Heart right ventricle (tissue), 16 donors: ENCODE measurements at regions not wholly inside any gene's neighbourhood (a gene's known extent, or its start where the extent isn't known, plus 50 kb on each side); places are given as distances from the start of the nearest gene placed in this dataset.

Experiments used
- ATAC-seq, 8 donors: fragments of 200-7000 bp; cut with Tn5 transposase; one replicate each; pipeline ENCODE4 v1.9.1; 2020; ENCODE audit warnings: mild to moderate bottlenecking in 8 of 8, moderate library complexity in 8 of 8, moderate number of reproducible peaks in 1 of 8
- DNase-seq, 2 donors: peaks; one replicate each; pipeline ENCODE4 v3.0.0-alpha.2; 2020
- H3K27ac ChIP-seq, 10 donors: fragments of 200-600 bp; sonication (generic) in 2 of 10; one replicate each; pipeline versions ENCODE4 v1.5.0 to v1.8.0; 2020 to 2022; ENCODE audit warnings: mild to moderate bottlenecking in 3 of 10
- H3K27me3 ChIP-seq, 7 donors: fragments of 200-600 bp; one replicate each; pipeline ENCODE4 v1.8.0; 2021 to 2022; ENCODE audit warnings: mild to moderate bottlenecking in 2 of 7
- H3K36me3 ChIP-seq, 9 donors: fragments of 200-600 bp; sonication (generic) in 1 of 9; one replicate each; pipeline versions ENCODE4 v1.5.0 to v1.8.0; 2020 to 2022; ENCODE audit warnings: mild to moderate bottlenecking in 2 of 9
- H3K4me1 ChIP-seq, 9 donors: fragments of 200-600 bp; sonication (generic) in 1 of 9; one replicate each; pipeline versions ENCODE4 v1.5.0 to v1.8.0; 2020 to 2022; ENCODE audit warnings: mild to moderate bottlenecking in 4 of 9
- H3K4me3 ChIP-seq, 10 donors: fragments of 200-600 bp; sonication (generic) in 2 of 10; one replicate each; pipeline versions ENCODE4 v1.5.0 to v1.8.0; 2020 to 2022; ENCODE audit warnings: mild to moderate bottlenecking in 7 of 10, moderate library complexity in 2 of 10
- H3K9me3 ChIP-seq, 11 donors: fragments of 200-600 bp in 10 of 11; sonication (generic) in 2 of 11; one replicate each; pipeline versions ENCODE4 v1.5.0 to v1.8.0; 2013 to 2022; ENCODE audit warnings: mild to moderate bottlenecking in 2 of 11, control low read depth in 1 of 11, moderate library complexity in 1 of 11
- CTCF ChIP-seq, 9 donors: fragments of 200-600 bp; sonication (generic) in 2 of 9; IDR thresholded peaks; one replicate each; pipeline versions ENCODE4 v1.5.0 to v1.8.0; 2021 to 2022; ENCODE audit warnings: antibody characterized with exemption in 9 of 9, mild to moderate bottlenecking in 5 of 9, moderate library complexity in 1 of 9
- WGBS, 2 donors: extraction: QIAGEN DNeasy Blood & Tissue Kit; methylation state at CpG; one replicate each; pipeline ENCODE4 v1.1.7; 2013; ENCODE audit warnings: inconsistent platforms in 1 of 2; 5-methylcytosine and 5-hydroxymethylcytosine counted together
- intact Hi-C, 10 donors: fragments of 100-400 bp; cut with DNase I; formaldehyde crosslinking; loops; one replicate each; pipeline versions ENCODE4 v1.11.1 to v1.14.2; 2022
- donor health status: Arrhythmogenic right ventricular cardiomyopathy.
- donor health status: ischemic (EF 13 %, LVEDD 7.1; RV severe dilation, severe dysfunction).
- donor health status: healthy with polysubstance abuse.
- donor health status: DM: no; HTN: yes; CAD: no.
- donor health status: DM: no; HTN: no; CAD: no.
- donor health status: ischemic (EF 25% LVEDD 6.9; RV normal size, moderate dysfunction).
- donor health status: ischemic (EF 25% LVEDD 5.7; RV mildly dilated, moderate dysfunction).
- donor health status: healthy.
- donor health status: DM: yes; HTN: yes; CAD: no.
- donor health status: Ischemic cardiomyopathy.
- donor health status: ischemic (EF 35%, LVEDD 5.7; RV mildly dilated, moderate dysfunction).
- donor health status: nonischemic (EF 11% LVEDD 7.7; RV severe dilation, severe dysfunction).
- donor health status: DM: yes; HTN: yes; CAD: no.
- donor health status: PGD.
- donor health status: ischemic (EF 29% LVEDD 5.4; RV normal size, mild dysfunction).
- donor health status: nonischemic (EF 23%, LVEDD 6.1; RV moderate dilation, normal function).

- no peaks in the 10 kb centered on the region for H3K27me3 ChIP-seq
- no peaks in the 10 kb centered on the region for H3K4me1 ChIP-seq
- no peaks in the 10 kb centered on the region for H3K36me3 ChIP-seq
- DNase-seq (no peak), ATAC-seq (no peak)
- intact Hi-C loops, result no loop called here
- H3K4me3 ChIP-seq, result no peak overlapping the region
- 60 to 72% methylated on average over 3 of the region's 3 CpGs for WGBS, 2 donors
- TF ChIP-seq CTCF (IDR thresholded peaks at IDR 0.05), result no peak
- peaks cover 0 to 7% (median 0%) of the 10 kb centered on the region in 11 donors for H3K9me3 ChIP-seq
- H3K27ac ChIP-seq, result no peak overlapping the region
These were observed 244.5 kb upstream of the SPANXN1 start for GRCh38 chrX:145002771-145003170.

GRCh38 chrX:145003443-145003842 lies 243.9 kb upstream of the SPANXN1 start:
- Histone ChIP-seq H3K36me3 (no peaks in the 10 kb centered on the region), H3K27ac (no peak overlapping the region), H3K4me3 (no peak overlapping the region), H3K27me3 (no peaks in the 10 kb centered on the region), H3K9me3 (peaks cover 0 to 7% (median 0%) of the 10 kb centered on the region in 11 donors), H3K4me1 (no peaks in the 10 kb centered on the region)
- no peak for DNase-seq
- TF ChIP-seq CTCF (IDR thresholded peaks at IDR 0.05), result no peak
- intact Hi-C loops, result no loop called here
- ATAC-seq, result no peak

- no peak for DNase-seq
- intact Hi-C loops, result no loop called here
- no peak for TF ChIP-seq CTCF (IDR thresholded peaks at IDR 0.05)
These were observed 205.8 kb upstream of the SPANXN1 start for GRCh38 chrX:145041486-145041885.

GRCh38 chrX:145068450-145068849 lies 178.9 kb upstream of the SPANXN1 start:
- DNase-seq (no peak), ATAC-seq (peak in 1 of 8 donors; percentile 61)
- TF ChIP-seq CTCF (IDR thresholded peaks at IDR 0.05), result no peak
- Histone ChIP-seq H3K4me1 (no peaks in the 10 kb centered on the region), H3K4me3 (no peak overlapping the region), H3K9me3 (no peaks in the 10 kb centered on the region), H3K36me3 (no peaks in the 10 kb centered on the region), H3K27ac (no peak overlapping the region), H3K27me3 (no peaks in the 10 kb centered on the region)
- WGBS, 2 donors, result 47 to 52% methylated on average over 3 of the region's 3 CpGs
- intact Hi-C loops, result no loop called here

More at GRCh38 chrX:145041486-145041885, 205.8 kb upstream of the SPANXN1 start:
- H3K36me3 ChIP-seq, result no peaks in the 10 kb centered on the region
- ATAC-seq, result no peak
- WGBS, 2 donors, result 72 to 76% methylated on average over 7 of the region's 7 CpGs
- H3K9me3 ChIP-seq, result peaks cover 0 to 14% (median 0%) of the 10 kb centered on the region in 11 donors
- H3K4me3 ChIP-seq, result no peak overlapping the region
- no peak overlapping the region for H3K27ac ChIP-seq
- no peaks in the 10 kb centered on the region for H3K4me1 ChIP-seq
- H3K27me3 ChIP-seq, result no peaks in the 10 kb centered on the region

GRCh38 chrX:145099204-145099603 lies 148.1 kb upstream of the SPANXN1 start:
- Histone ChIP-seq H3K4me1 (no peaks in the 10 kb centered on the region), H3K4me3 (no peak overlapping the region), H3K27me3 (no peaks in the 10 kb centered on the region), H3K9me3 (no peaks in the 10 kb centered on the region), H3K36me3 (no peaks in the 10 kb centered on the region), H3K27ac (no peak overlapping the region)
- ATAC-seq, result no peak
- intact Hi-C loops, result no loop called here
- WGBS, 2 donors, result 82% methylated on average over 4 of the region's 4 CpGs
- DNase-seq, result no peak
- no peak for TF ChIP-seq CTCF (IDR thresholded peaks at IDR 0.05)
